ENCODE measurements at regions not wholly inside any gene's neighbourhood (a gene's known extent, or its start where the extent isn't known, plus 50 kb on each side); places are given as distances from the start of the nearest gene placed in this dataset.

GRCh38 chr2:138830547-138830946 lies 50.4 kb upstream of the NXPH2 start:
- Mint-ChIP-seq H3K9me3 (ENCODE audit: unreplicated experiment) (no peaks in the 10 kb centered on the region), H3K27me3 (ENCODE audit: unreplicated experiment) (peaks cover 2% of the 10 kb centered on the region), H3K36me3 (ENCODE audit: unreplicated experiment) (no peaks in the 10 kb centered on the region), H3K4me3 (ENCODE audit: unreplicated experiment) (no peak overlapping the region), H3K4me1 (ENCODE audit: low read depth, unreplicated experiment) (peaks cover 16% of the 10 kb centered on the region), H3K27ac (ENCODE audit: unreplicated experiment) (no peak overlapping the region)
- no peak for DNase-seq
- no peak for TF ChIP-seq CTCF (IDR thresholded peaks at IDR 0.05; ENCODE audit: partially characterized antibody, unreplicated experiment)

All from glutamatergic neuron (in vitro differentiated cells).